ENCODE measurements at regions not wholly inside any gene's neighbourhood (a gene's known extent, or its start where the extent isn't known, plus 50 kb on each side); places are given as distances from the start of the nearest gene placed in this dataset.
"Not testable (repeated sequence)": the region's sequence is repeated elsewhere in the genome, so short reads cannot be mapped to it uniquely, and the experiment has no call there.

DNA sequence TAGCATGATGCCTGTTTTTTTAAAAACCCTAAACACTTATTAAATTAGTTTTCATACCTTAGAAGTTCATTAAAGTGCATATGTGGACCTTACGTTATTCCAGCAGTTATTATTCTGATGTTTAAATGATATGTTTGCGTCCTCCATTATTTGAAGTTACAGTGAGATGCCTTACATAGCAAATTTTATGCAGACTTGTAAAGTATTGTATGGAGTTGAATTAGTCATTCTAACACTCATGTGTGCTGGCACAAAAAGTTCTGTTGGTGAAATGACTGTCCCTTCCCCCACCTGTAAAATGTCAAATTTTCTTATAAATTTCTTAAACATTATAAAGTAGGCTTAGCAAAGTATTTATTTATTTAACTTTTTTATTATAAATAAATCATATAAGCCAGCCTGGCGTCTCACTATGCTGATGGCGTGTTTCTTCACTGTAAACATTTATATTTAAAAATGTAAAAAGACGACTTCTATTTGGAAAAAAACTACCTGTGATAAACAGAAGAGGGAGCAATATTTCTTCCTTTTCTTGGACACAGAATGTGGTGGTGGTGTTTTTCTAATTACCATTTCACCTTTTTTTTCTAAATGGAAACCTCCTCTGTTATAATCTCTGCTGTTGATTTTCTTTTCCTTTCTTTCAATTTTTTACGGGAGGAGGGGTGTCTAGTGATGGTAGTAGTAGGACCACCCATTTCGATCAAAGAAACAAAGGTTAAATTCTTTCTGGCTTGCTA is 155.4 kb downstream of the RFPL4B start:
- no peak overlapping the region for H3K4me3 Mint-ChIP-seq
- no peaks in the 10 kb centered on the region for H3K4me1 Mint-ChIP-seq
- no peaks in the 10 kb centered on the region for H3K27me3 Mint-ChIP-seq
- no peaks in the 10 kb centered on the region for H3K36me3 Mint-ChIP-seq (ENCODE audit: low read depth)
- POLR2A ChIA-PET, result no interaction called here
- H3K9me3 Mint-ChIP-seq, result no peaks in the 10 kb centered on the region
- CTCF ChIA-PET, result no interaction called here
- no peak overlapping the region for H3K27ac Mint-ChIP-seq
- DNase-seq, result no peak

GRCh38 chr6:112503091-112503596 is 156.0 kb downstream of the RFPL4B start:
- no peak for DNase-seq
- H3K27me3 Mint-ChIP-seq, result no peaks in the 10 kb centered on the region
- no peak overlapping the region for H3K27ac Mint-ChIP-seq
- H3K4me1 Mint-ChIP-seq, result no peaks in the 10 kb centered on the region
- CTCF ChIA-PET, result no interaction called here
- no peaks in the 10 kb centered on the region for H3K9me3 Mint-ChIP-seq
- POLR2A ChIA-PET, result no interaction called here
- H3K4me3 Mint-ChIP-seq, result no peak overlapping the region
- no peaks in the 10 kb centered on the region for H3K36me3 Mint-ChIP-seq (ENCODE audit: low read depth)

DNA sequence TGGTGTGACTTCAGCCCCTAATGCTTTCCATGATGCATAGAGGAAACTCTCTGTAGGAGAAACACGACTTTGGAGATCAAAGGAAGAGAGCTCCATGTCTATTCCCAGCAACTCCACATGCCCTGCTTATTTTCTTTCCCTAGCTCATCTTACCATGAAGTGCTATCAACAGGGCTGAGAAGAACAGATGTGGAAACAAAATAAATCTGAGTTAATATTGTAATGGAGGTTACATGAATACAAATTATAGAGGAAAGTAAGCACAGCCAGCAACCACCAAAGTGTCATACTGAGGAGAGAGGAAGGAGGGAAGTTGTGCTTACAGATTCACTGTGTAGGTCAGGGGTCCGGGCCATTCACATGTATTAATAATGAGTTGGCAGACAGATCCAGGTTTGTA is 157.5 kb downstream of the RFPL4B start:
- Mint-ChIP-seq H3K36me3 (ENCODE audit: low read depth) (no peaks in the 10 kb centered on the region), H3K27me3 (no peaks in the 10 kb centered on the region), H3K4me3 (no peak overlapping the region), H3K9me3 (no peaks in the 10 kb centered on the region), H3K4me1 (no peaks in the 10 kb centered on the region), H3K27ac (no peak overlapping the region)
- DNase-seq, result no peak
- ChIA-PET POLR2A (no interaction called here), CTCF (no interaction called here)

DNA sequence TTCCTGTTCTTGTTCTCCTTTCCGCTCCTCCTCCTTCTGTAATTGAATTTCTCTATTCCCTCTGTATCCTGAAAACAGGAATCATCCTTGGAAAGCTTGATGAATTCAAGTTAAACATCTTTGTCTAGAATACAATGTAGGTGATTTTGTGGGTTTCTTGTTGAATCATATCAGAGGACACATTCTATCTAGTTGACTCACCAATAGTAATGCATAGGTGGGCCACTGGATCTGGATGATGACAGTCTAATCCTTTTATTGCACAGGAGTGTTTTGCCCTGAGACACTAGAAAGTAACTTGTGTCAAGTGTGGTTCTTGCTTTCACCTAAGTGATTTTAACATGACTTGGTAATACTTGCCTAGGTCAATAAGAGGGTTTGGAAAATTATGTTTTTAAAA is 164.3 kb downstream of the RFPL4B start:
- CTCF ChIA-PET, result no interaction called here
- POLR2A ChIA-PET, result no interaction called here
- Mint-ChIP-seq H3K4me3 (no peak overlapping the region), H3K27me3 (no peaks in the 10 kb centered on the region), H3K9me3 (no peaks in the 10 kb centered on the region), H3K27ac (no peak overlapping the region), H3K36me3 (ENCODE audit: low read depth) (no peaks in the 10 kb centered on the region), H3K4me1 (no peaks in the 10 kb centered on the region)
- no peak for DNase-seq

- H3K4me3 Mint-ChIP-seq, result no peak overlapping the region
- POLR2A ChIA-PET, result no interaction called here
These were observed 166.0 kb downstream of the RFPL4B start for GRCh38 chr6:112513175-112513574.

GRCh38 chr6:112522587-112522986 is 175.5 kb downstream of the RFPL4B start:
- DNase-seq, result no peak
- H3K27ac Mint-ChIP-seq, result no peak overlapping the region
- H3K27me3 Mint-ChIP-seq, result no peaks in the 10 kb centered on the region
- CTCF ChIA-PET, result no interaction called here
- no peaks in the 10 kb centered on the region for H3K36me3 Mint-ChIP-seq (ENCODE audit: low read depth)
- no peaks in the 10 kb centered on the region for H3K4me1 Mint-ChIP-seq
- no peaks in the 10 kb centered on the region for H3K9me3 Mint-ChIP-seq
- POLR2A ChIA-PET, result no interaction called here
- H3K4me3 Mint-ChIP-seq, result no peak overlapping the region

More at GRCh38 chr6:112513175-112513574, 166.0 kb downstream of the RFPL4B start:
- DNase-seq, result no peak
- CTCF ChIA-PET, result no interaction called here
- Mint-ChIP-seq H3K4me1 (no peaks in the 10 kb centered on the region), H3K9me3 (no peaks in the 10 kb centered on the region), H3K27me3 (no peaks in the 10 kb centered on the region), H3K27ac (no peak overlapping the region), H3K36me3 (ENCODE audit: low read depth) (no peaks in the 10 kb centered on the region)

GRCh38 chr6:112524071-112524470 is 176.9 kb downstream of the RFPL4B start:
- Mint-ChIP-seq H3K27me3 (no peaks in the 10 kb centered on the region), H3K36me3 (ENCODE audit: low read depth) (no peaks in the 10 kb centered on the region), H3K4me1 (no peaks in the 10 kb centered on the region), H3K27ac (no peak overlapping the region), H3K4me3 (no peak overlapping the region), H3K9me3 (no peaks in the 10 kb centered on the region)
- CTCF ChIA-PET, result no interaction called here
- POLR2A ChIA-PET, result no interaction called here
- no peak for DNase-seq

DNA sequence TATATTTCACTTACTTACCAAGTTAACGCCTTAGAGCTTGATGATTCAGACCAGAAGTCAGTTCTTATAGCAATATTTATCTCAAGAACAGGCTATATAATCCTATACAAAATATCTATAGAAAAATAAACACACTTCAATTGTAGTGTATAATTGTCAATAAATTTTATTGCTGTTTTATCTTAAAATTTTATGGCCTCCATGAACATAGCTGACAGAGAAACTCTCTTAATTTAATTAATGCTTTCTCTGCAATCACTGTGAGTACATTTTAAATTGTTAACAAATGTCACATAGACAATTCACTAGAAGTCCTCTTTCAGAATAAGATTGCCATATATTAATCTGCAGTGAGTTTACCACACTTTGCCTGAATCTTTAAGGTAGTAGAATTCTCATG is 178.6 kb downstream of the RFPL4B start:
- H3K27me3 Mint-ChIP-seq, result no peaks in the 10 kb centered on the region
- H3K27ac Mint-ChIP-seq, result no peak overlapping the region
- ChIA-PET CTCF (no interaction called here), POLR2A (no interaction called here)
- no peaks in the 10 kb centered on the region for H3K4me1 Mint-ChIP-seq
- peaks cover 2% of the 10 kb centered on the region for H3K9me3 Mint-ChIP-seq
- H3K4me3 Mint-ChIP-seq, result no peak overlapping the region
- no peak for DNase-seq
- no peaks in the 10 kb centered on the region for H3K36me3 Mint-ChIP-seq (ENCODE audit: low read depth)

- DNase-seq, result no peak
- ChIA-PET CTCF (no interaction called here), POLR2A (no interaction called here)
- Mint-ChIP-seq H3K9me3 (peaks cover 2% of the 10 kb centered on the region), H3K36me3 (ENCODE audit: low read depth) (no peaks in the 10 kb centered on the region), H3K4me1 (no peaks in the 10 kb centered on the region), H3K27me3 (no peaks in the 10 kb centered on the region), H3K27ac (no peak overlapping the region), H3K4me3 (no peak overlapping the region)
These were observed 179.5 kb downstream of the RFPL4B start for GRCh38 chr6:112526594-112526993.

GRCh38 chr6:112528306-112528705 is 181.2 kb downstream of the RFPL4B start:
- CTCF ChIA-PET; H3K27me3 Mint-ChIP-seq; H3K4me1 Mint-ChIP-seq; H3K27ac Mint-ChIP-seq; H3K9me3 Mint-ChIP-seq; H3K4me3 Mint-ChIP-seq; POLR2A ChIA-PET; DNase-seq; H3K36me3 Mint-ChIP-seq (ENCODE audit: low read depth): not testable (repeated sequence)

GRCh38 chr6:112535816-112536215 is 188.7 kb downstream of the RFPL4B start:
- DNase-seq, result no peak
- POLR2A ChIA-PET, result no interaction called here
- no peaks in the 10 kb centered on the region for H3K27me3 Mint-ChIP-seq
- no peaks in the 10 kb centered on the region for H3K4me1 Mint-ChIP-seq
- no peak overlapping the region for H3K27ac Mint-ChIP-seq
- no peak overlapping the region for H3K4me3 Mint-ChIP-seq
- H3K36me3 Mint-ChIP-seq (ENCODE audit: low read depth), result no peaks in the 10 kb centered on the region
- H3K9me3 Mint-ChIP-seq, result peaks cover 9% of the 10 kb centered on the region
- CTCF ChIA-PET, result no interaction called here

DNA sequence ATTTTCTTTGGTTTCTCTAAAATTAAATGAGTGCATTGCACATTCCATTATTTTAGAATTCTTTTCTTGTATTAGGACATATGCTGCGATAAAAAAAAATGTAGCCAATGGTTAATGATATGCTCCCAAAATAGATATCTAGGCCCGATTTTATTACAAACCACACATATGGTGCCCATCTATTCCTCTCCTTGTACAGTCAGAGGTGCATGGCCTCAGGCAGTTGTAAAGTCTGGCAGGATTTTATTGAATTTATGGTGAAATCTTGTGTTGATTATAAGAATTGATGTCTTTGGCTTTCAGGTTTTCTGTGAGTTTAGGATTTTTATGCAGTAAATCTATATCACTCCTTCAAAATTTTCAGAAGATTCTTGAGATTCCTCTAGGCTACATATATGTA is 192.2 kb downstream of the RFPL4B start:
- ChIA-PET CTCF (no interaction called here), POLR2A (no interaction called here)
- Mint-ChIP-seq H3K27ac (no peak overlapping the region), H3K9me3 (peaks cover 9% of the 10 kb centered on the region), H3K4me1 (no peaks in the 10 kb centered on the region), H3K4me3 (no peak overlapping the region), H3K36me3 (ENCODE audit: low read depth) (no peaks in the 10 kb centered on the region), H3K27me3 (no peaks in the 10 kb centered on the region)
- DNase-seq, result no peak

DNA sequence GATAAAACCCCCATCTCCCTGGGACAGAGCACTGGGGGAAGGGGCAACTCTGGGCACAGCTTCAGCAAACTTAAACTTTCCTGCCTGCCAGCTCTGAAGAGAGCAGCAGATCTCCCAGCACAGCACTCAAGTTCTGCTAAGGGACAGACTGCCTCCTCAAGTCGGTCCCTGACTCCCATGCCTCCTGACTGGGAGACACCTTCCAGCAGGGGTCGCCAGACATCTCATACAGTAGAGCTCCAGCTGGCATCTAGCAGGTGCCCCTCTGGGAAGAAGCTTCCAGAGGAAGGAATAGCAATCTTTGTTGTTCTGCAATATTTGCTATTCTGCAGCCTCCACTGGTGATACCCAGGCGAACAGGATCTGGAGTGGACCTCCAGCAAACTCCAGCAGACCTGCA is 194.7 kb downstream of the RFPL4B start:
- not testable (repeated sequence) for H3K27ac Mint-ChIP-seq

GRCh38 chr6:112547321-112548085 is 200.4 kb downstream of the RFPL4B start:
- H3K9me3 Mint-ChIP-seq; CTCF ChIA-PET; H3K27ac Mint-ChIP-seq; POLR2A ChIA-PET; H3K27me3 Mint-ChIP-seq; H3K36me3 Mint-ChIP-seq (ENCODE audit: low read depth); DNase-seq; H3K4me3 Mint-ChIP-seq; H3K4me1 Mint-ChIP-seq: not testable (repeated sequence)

More for the DNA sequence above, 194.7 kb downstream of the RFPL4B start:
- H3K36me3 Mint-ChIP-seq (ENCODE audit: low read depth); H3K9me3 Mint-ChIP-seq; CTCF ChIA-PET; H3K27me3 Mint-ChIP-seq; H3K4me1 Mint-ChIP-seq; H3K4me3 Mint-ChIP-seq; POLR2A ChIA-PET; DNase-seq: not testable (repeated sequence)

All from activated CD4-positive, alpha-beta memory T cell treated with anti-CD3 and anti-CD28 coated beads, Interleukin-2, amount 10 ng/mL, durations not matched to agents 7 days and 5 days (primary cell).